Activated naive CD4-positive, alpha-beta T cell treated with anti-CD3 and anti-CD28 coated beads for 36 hours (primary cell): ENCODE measurements at regions not wholly inside any gene's neighbourhood (a gene's known extent, or its start where the extent isn't known, plus 50 kb on each side); places are given as distances from the start of the nearest gene placed in this dataset.
"Not testable (repeated sequence)": the region's sequence is repeated elsewhere in the genome, so short reads cannot be mapped to it uniquely, and the experiment has no call there.

ENCODE experiments used
- CTCF ChIA-PET: fragments of 350-600 bp; sonication (Branson Sonifier 250); formaldehyde crosslinking; loops from one replicate; lab custom pipeline; 2021; ENCODE audit warnings: antibody characterized with exemption; lab: Charles Lee
- DNase-seq: peaks from one replicate; pipeline ENCODE4 v3.0.0-alpha.2; 2020
- H3K27ac Mint-ChIP-seq: one replicate; pipeline ENCODE4 v1.8.0; 2021; ENCODE audit warnings: mild to moderate bottlenecking, mixed read lengths
- H3K27me3 Mint-ChIP-seq: one replicate; pipeline ENCODE4 v1.8.0; 2021; ENCODE audit warnings: low read depth, mixed read lengths
- H3K36me3 Mint-ChIP-seq: one replicate; pipeline ENCODE4 v1.8.0; 2021; ENCODE audit warnings: low read depth, mixed read lengths
- H3K4me1 Mint-ChIP-seq: one replicate; pipeline ENCODE4 v1.8.0; 2021; ENCODE audit warnings: low read depth, mixed read lengths
- H3K4me3 Mint-ChIP-seq: one replicate; pipeline ENCODE4 v1.8.0; 2021; ENCODE audit warnings: mild to moderate bottlenecking, moderate library complexity, mixed read lengths
- H3K9me3 Mint-ChIP-seq: one replicate; pipeline ENCODE4 v1.8.0; 2021; ENCODE audit warnings: mixed read lengths
- intact Hi-C: fragments of 100-400 bp; cut with micrococcal nuclease; formaldehyde crosslinking; loops from one replicate; pipeline ENCODE4 v1.15.1; 2023

- no peaks in the 10 kb centered on the region for H3K36me3 Mint-ChIP-seq
- no peak overlapping the region for H3K27ac Mint-ChIP-seq
- no peak for DNase-seq
- H3K4me1 Mint-ChIP-seq = no peaks in the 10 kb centered on the region
- no peaks in the 10 kb centered on the region for H3K27me3 Mint-ChIP-seq
- no peak overlapping the region for H3K4me3 Mint-ChIP-seq
- CTCF ChIA-PET = interaction anchor here (2.0 kb wide), 1 partner anchor 692 kb away, joined by 6 read pairs; no protein-coding TSS in a partner anchor
- intact Hi-C loops = loop anchor here (2.0 to 10.0 kb wide), 2 partner anchors 579 to 717 kb away; no protein-coding TSS in a partner anchor
- H3K9me3 Mint-ChIP-seq = no peaks in the 10 kb centered on the region
Measured at GRCh38 chr14:56423544-56423943, 156.1 kb upstream of the TMEM260 start.

- H3K36me3 Mint-ChIP-seq = no peaks in the 10 kb centered on the region
- no peak for DNase-seq
- H3K4me1 Mint-ChIP-seq = no peaks in the 10 kb centered on the region
- CTCF ChIA-PET = interaction anchor here (0.7 kb wide), 1 partner anchor 16 kb away, joined by 4 read pairs; no protein-coding TSS in a partner anchor
- no peak overlapping the region for H3K27ac Mint-ChIP-seq
- H3K9me3 Mint-ChIP-seq = no peaks in the 10 kb centered on the region
- H3K27me3 Mint-ChIP-seq = no peaks in the 10 kb centered on the region
- no peak overlapping the region for H3K4me3 Mint-ChIP-seq
- intact Hi-C loops = no loop called here
Measured at GRCh38 chr14:56431013-56431412, 148.6 kb upstream of the TMEM260 start.

- Mint-ChIP-seq H3K36me3 (peaks cover 5% of the 10 kb centered on the region), H3K9me3 (peaks cover 8% of the 10 kb centered on the region), H3K4me3 (no peak overlapping the region), H3K4me1 (no peaks in the 10 kb centered on the region), H3K27me3 (peaks cover 20% of the 10 kb centered on the region), H3K27ac (no peak overlapping the region)
- intact Hi-C loops = no loop called here
- no peak for DNase-seq
- CTCF ChIA-PET = interaction anchor here (1.7 kb wide), 1 partner anchor 24 kb away, joined by 5 read pairs; no protein-coding TSS in a partner anchor
Measured at GRCh38 chr14:56449670-56450213, 129.9 kb upstream of the TMEM260 start.

GRCh38 chr14:56452940-56453339 is 126.7 kb upstream of the TMEM260 start:
- intact Hi-C loops = no loop called here
- Mint-ChIP-seq H3K27me3 (peaks cover 36% of the 10 kb centered on the region), H3K9me3 (peaks cover 5% of the 10 kb centered on the region), H3K4me3 (no peak overlapping the region), H3K36me3 (peaks cover 3% of the 10 kb centered on the region), H3K4me1 (no peaks in the 10 kb centered on the region), H3K27ac (no peak overlapping the region)
- CTCF ChIA-PET = interaction anchor here (0.9 kb wide), 1 partner anchor 39 kb away, joined by 3 read pairs; no protein-coding TSS in a partner anchor
- no peak for DNase-seq

GRCh38 chr14:56454680-56455079 is 124.9 kb upstream of the TMEM260 start:
- DNase-seq, CTCF ChIA-PET, intact Hi-C loops, H3K4me3 Mint-ChIP-seq, H3K9me3 Mint-ChIP-seq, H3K36me3 Mint-ChIP-seq, H3K4me1 Mint-ChIP-seq, H3K27ac Mint-ChIP-seq: not testable (repeated sequence)
- peaks cover 25% of the 10 kb centered on the region for H3K27me3 Mint-ChIP-seq

GRCh38 chr14:56460469-56460868 is 119.1 kb upstream of the TMEM260 start:
- peaks cover 2% of the 10 kb centered on the region for H3K9me3 Mint-ChIP-seq
- intact Hi-C loops = no loop called here
- no peak overlapping the region for H3K27ac Mint-ChIP-seq
- no peaks in the 10 kb centered on the region for H3K4me1 Mint-ChIP-seq
- H3K27me3 Mint-ChIP-seq = peaks cover 44% of the 10 kb centered on the region
- H3K4me3 Mint-ChIP-seq = no peak overlapping the region
- DNase-seq = no peak
- no peaks in the 10 kb centered on the region for H3K36me3 Mint-ChIP-seq
- CTCF ChIA-PET = interaction anchor here (1.0 kb wide), 2 partner anchors 14 to 22 kb away, joined by 3 read pairs; no protein-coding TSS in a partner anchor

- DNase-seq = no peak
- H3K27me3 Mint-ChIP-seq = peaks cover 38% of the 10 kb centered on the region
- intact Hi-C loops = no loop called here
- peaks cover 2% of the 10 kb centered on the region for H3K9me3 Mint-ChIP-seq
- CTCF ChIA-PET = interaction anchor here (0.9 to 1.0 kb wide), 4 partner anchors 13 to 1015 kb away, joined by 3 to 4 read pairs (median 4); no protein-coding TSS in a partner anchor
- no peak overlapping the region for H3K27ac Mint-ChIP-seq
- H3K4me3 Mint-ChIP-seq = no peak overlapping the region
- H3K36me3 Mint-ChIP-seq = no peaks in the 10 kb centered on the region
- no peaks in the 10 kb centered on the region for H3K4me1 Mint-ChIP-seq
Measured at GRCh38 chr14:56461276-56462275, 118.0 kb upstream of the TMEM260 start.

GRCh38 chr14:56463271-56463890 is 116.2 kb upstream of the TMEM260 start:
- intact Hi-C loops = no loop called here
- Mint-ChIP-seq H3K4me1 (no peaks in the 10 kb centered on the region), H3K36me3 (no peaks in the 10 kb centered on the region), H3K4me3 (no peak overlapping the region), H3K27me3 (peaks cover 35% of the 10 kb centered on the region), H3K27ac (no peak overlapping the region), H3K9me3 (peaks cover 2% of the 10 kb centered on the region)
- no peak for DNase-seq
- CTCF ChIA-PET = no interaction called here

- no peaks in the 10 kb centered on the region for H3K9me3 Mint-ChIP-seq
- H3K27ac Mint-ChIP-seq = no peak overlapping the region
- DNase-seq = no peak
- H3K4me1 Mint-ChIP-seq = no peaks in the 10 kb centered on the region
- intact Hi-C loops = loop anchor here (5.0 to 10.0 kb wide), 3 partner anchors 126 to 1024 kb away; no protein-coding TSS in a partner anchor
- peaks cover 13% of the 10 kb centered on the region for H3K27me3 Mint-ChIP-seq
- CTCF ChIA-PET = interaction anchor here (0.6 to 1.2 kb wide), 3 partner anchors 19 to 412 kb away, joined by 3 read pairs; no protein-coding TSS in a partner anchor
- H3K36me3 Mint-ChIP-seq = no peaks in the 10 kb centered on the region
- no peak overlapping the region for H3K4me3 Mint-ChIP-seq
Measured at GRCh38 chr14:56471056-56471455, 108.5 kb upstream of the TMEM260 start.

GRCh38 chr14:56474419-56475022 is 105.1 kb upstream of the TMEM260 start:
- no peaks in the 10 kb centered on the region for H3K27me3 Mint-ChIP-seq
- DNase-seq = no peak
- H3K4me3 Mint-ChIP-seq = no peak overlapping the region
- no peaks in the 10 kb centered on the region for H3K9me3 Mint-ChIP-seq
- no peaks in the 10 kb centered on the region for H3K4me1 Mint-ChIP-seq
- no peaks in the 10 kb centered on the region for H3K36me3 Mint-ChIP-seq
- intact Hi-C loops = loop anchor here (2.0 to 10.0 kb wide), 5 partner anchors 130 to 1027 kb away; no protein-coding TSS in a partner anchor
- H3K27ac Mint-ChIP-seq = no peak overlapping the region
- CTCF ChIA-PET = interaction anchor here (0.6 to 2.9 kb wide), 27 partner anchors 10 to 1261 kb away, joined by 3 to 28 read pairs (median 4); no protein-coding TSS in a partner anchor

- peaks cover 2% of the 10 kb centered on the region for H3K27me3 Mint-ChIP-seq
- DNase-seq = peak; percentile 22
- no peak overlapping the region for H3K4me3 Mint-ChIP-seq
- no peaks in the 10 kb centered on the region for H3K9me3 Mint-ChIP-seq
- H3K36me3 Mint-ChIP-seq = no peaks in the 10 kb centered on the region
- CTCF ChIA-PET = interaction anchor here (0.6 to 3.5 kb wide), 4 partner anchors 8 to 750 kb away, joined by 3 to 15 read pairs (median 4); no protein-coding TSS in a partner anchor
- intact Hi-C loops = loop anchor here (10.0 kb wide), 1 partner anchor 1268 kb away; no protein-coding TSS in a partner anchor
- no peak overlapping the region for H3K27ac Mint-ChIP-seq
- no peaks in the 10 kb centered on the region for H3K4me1 Mint-ChIP-seq
Measured at GRCh38 chr14:56482310-56482911, 97.2 kb upstream of the TMEM260 start.
